ENCODE measurements at regions not wholly inside any gene's neighbourhood (a gene's known extent, or its start where the extent isn't known, plus 50 kb on each side); places are given as distances from the start of the nearest gene placed in this dataset.

DNA sequence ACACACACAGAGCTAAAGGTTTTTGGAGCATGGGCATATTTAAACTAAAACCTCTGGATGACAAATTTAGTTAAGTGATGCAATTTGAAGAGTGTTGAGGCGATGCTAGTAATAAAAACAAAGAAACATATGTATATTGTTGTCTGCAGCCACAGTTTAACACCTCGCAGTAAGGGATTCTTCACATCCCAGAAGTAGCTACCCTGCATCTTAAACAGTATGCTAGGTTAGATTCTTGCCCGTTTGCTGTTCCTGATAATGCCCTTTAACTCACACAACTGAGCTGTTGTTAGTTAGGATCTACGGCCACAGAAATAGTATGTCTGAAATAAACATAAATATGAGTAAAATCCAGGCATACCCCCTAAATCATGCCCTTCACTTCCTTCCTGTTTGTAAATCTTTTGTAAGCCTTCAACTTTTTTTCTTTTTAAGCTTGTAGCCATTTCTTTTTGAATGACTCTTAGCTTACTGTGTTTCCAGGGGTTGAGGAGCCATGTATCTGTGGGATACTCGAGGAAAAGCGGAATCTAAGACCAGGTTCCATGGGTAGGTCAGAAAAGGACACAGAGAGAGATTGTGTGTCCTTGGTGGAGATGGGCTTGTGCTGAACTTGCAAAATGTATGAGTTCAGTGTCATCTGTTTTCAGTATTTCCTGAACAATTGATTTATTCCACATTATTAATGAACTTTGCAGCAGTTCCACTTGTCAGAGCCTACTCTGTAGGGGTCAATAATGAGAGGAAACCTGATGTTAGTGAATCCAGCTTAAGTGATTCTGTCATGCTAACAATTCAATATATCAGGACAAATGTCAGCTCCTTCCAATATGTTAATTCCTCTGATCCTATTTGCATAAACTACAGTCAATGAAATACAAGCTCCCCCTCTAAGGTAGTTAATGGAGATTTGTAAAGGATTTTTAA, 349.6 kb downstream of the GPAT3 start:
- TF ChIP-seq EZH2 (IDR thresholded peaks at IDR 0.05; ENCODE audit: low read depth), result no peak
- TF ChIP-seq, protein P1, sequence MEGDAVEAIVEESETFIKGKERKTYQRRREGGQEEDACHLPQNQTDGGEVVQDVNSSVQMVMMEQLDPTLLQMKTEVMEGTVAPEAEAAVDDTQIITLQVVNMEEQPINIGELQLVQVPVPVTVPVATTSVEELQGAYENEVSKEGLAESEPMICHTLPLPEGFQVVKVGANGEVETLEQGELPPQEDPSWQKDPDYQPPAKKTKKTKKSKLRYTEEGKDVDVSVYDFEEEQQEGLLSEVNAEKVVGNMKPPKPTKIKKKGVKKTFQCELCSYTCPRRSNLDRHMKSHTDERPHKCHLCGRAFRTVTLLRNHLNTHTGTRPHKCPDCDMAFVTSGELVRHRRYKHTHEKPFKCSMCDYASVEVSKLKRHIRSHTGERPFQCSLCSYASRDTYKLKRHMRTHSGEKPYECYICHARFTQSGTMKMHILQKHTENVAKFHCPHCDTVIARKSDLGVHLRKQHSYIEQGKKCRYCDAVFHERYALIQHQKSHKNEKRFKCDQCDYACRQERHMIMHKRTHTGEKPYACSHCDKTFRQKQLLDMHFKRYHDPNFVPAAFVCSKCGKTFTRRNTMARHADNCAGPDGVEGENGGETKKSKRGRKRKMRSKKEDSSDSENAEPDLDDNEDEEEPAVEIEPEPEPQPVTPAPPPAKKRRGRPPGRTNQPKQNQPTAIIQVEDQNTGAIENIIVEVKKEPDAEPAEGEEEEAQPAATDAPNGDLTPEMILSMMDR (conservative IDR thresholded peaks at IDR 0.05), result no peak
